ENCODE measurements at regions not wholly inside any gene's neighbourhood (a gene's known extent, or its start where the extent isn't known, plus 50 kb on each side); places are given as distances from the start of the nearest gene placed in this dataset.

DNA sequence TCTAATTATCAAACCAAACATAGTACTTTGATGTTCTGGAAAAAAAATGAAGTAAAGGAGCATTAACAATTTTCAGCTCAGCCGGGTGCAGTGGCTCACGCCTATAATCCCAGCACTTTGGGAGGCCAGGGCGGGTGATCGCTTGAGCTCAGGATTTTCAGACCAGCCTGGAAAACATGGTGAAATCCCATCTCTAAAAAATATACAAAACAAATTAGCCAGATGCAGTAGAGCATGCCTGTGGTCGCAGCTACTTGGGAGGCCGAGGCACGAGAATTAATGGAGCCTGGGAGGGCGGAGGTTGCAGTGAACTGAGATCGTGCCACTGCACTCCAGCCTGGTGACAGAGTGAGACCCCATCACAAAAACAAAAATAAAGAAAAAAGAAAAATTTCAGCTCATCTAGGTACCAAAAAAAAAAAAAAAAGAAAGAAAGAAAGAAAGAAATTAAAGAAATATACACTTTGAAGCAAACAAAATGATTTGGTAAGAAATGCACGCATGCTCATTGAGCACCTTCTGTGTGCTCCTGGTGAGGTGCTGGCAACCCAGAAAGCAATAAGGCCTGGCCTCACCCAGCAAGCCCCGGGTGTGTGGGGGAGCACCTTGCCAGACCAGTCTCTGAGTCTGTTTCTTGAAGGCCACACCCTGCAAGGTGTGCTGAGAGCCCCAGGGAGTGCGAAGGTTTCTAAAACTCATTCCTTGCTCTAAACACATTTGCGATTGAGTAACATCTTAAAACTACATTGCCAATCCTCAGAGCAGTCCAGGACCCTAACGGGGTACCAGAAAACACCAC, 133.5 kb downstream of the TFCP2L1 start:
- no peaks in the 10 kb centered on the region for H3K36me3 ChIP-seq (replicated peaks; ENCODE audit: insufficient read depth, low read depth)
- H2AFZ ChIP-seq: no peak overlapping the region
- no peaks in the 10 kb centered on the region for H3K27me3 ChIP-seq
- no peaks in the 10 kb centered on the region for H3K79me2 ChIP-seq
- H3K4me1 ChIP-seq (ENCODE audit: insufficient read depth): no peaks in the 10 kb centered on the region
- H3K27ac ChIP-seq: no peak overlapping the region
- no peak overlapping the region for H3K4me3 ChIP-seq
- TF ChIP-seq EZH2phosphoT487 (IDR thresholded peaks at IDR 0.05; ENCODE audit: low read depth, severe bottlenecking, unreplicated experiment) (no peak), EZH2 (IDR thresholded peaks at IDR 0.05; ENCODE audit: borderline replicate concordance) (no peak)
- TF ChIP-seq, protein P1, sequence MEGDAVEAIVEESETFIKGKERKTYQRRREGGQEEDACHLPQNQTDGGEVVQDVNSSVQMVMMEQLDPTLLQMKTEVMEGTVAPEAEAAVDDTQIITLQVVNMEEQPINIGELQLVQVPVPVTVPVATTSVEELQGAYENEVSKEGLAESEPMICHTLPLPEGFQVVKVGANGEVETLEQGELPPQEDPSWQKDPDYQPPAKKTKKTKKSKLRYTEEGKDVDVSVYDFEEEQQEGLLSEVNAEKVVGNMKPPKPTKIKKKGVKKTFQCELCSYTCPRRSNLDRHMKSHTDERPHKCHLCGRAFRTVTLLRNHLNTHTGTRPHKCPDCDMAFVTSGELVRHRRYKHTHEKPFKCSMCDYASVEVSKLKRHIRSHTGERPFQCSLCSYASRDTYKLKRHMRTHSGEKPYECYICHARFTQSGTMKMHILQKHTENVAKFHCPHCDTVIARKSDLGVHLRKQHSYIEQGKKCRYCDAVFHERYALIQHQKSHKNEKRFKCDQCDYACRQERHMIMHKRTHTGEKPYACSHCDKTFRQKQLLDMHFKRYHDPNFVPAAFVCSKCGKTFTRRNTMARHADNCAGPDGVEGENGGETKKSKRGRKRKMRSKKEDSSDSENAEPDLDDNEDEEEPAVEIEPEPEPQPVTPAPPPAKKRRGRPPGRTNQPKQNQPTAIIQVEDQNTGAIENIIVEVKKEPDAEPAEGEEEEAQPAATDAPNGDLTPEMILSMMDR (IDR thresholded peaks at IDR 0.05; ENCODE audit: poor library complexity): no peak
- DNase-seq (ENCODE audit: low spot score): peak; percentile 44
- no peaks in the 10 kb centered on the region for H3K9me2 ChIP-seq (replicated peaks; ENCODE audit: insufficient read depth)
- H3K9me3 ChIP-seq (ENCODE audit: low read depth): no peaks in the 10 kb centered on the region
- no peak overlapping the region for H3K4me2 ChIP-seq
- no peaks in the 10 kb centered on the region for H4K20me1 ChIP-seq (ENCODE audit: insufficient read depth, poor library complexity, severe bottlenecking)
- 77% methylated on average over 14 of the region's 14 CpGs for WGBS (ENCODE audit: low lambda C conversion rate, missing lambda C conversion rate)

DNA sequence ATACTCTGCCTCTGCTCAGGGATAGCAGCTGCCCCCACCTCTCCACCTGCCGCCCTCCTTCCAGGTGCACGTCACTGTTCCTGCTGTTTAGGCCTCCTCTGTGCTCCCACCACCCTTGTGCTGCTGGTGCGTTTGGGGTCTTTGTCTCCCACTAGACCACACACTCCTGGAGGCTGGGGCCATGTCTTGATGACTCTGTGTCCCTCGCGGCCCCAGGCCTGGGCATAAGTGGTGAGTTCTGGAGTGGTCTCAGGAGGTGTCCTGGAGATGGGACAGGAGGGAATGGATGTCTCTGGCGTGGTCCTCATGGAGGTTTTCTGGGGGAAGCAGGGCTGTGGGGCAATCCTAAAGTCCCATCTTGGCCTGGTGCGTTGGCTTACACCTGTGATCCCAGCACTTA, 132.1 kb downstream of the TFCP2L1 start:
- no peak overlapping the region for H2AFZ ChIP-seq
- H4K20me1 ChIP-seq (ENCODE audit: insufficient read depth, poor library complexity, severe bottlenecking): no peaks in the 10 kb centered on the region
- H3K4me2 ChIP-seq: no peak overlapping the region
- H3K9me3 ChIP-seq (ENCODE audit: low read depth): peaks cover 8% of the 10 kb centered on the region
- no peaks in the 10 kb centered on the region for H3K27me3 ChIP-seq
- H3K79me2 ChIP-seq: no peaks in the 10 kb centered on the region
- TF ChIP-seq, protein P1 (IDR thresholded peaks at IDR 0.05; ENCODE audit: poor library complexity): no peak
- no peak for TF ChIP-seq EZH2phosphoT487 (IDR thresholded peaks at IDR 0.05; ENCODE audit: low read depth, severe bottlenecking, unreplicated experiment)
- TF ChIP-seq EZH2 (IDR thresholded peaks at IDR 0.05; ENCODE audit: borderline replicate concordance): no peak
- no peak overlapping the region for H3K27ac ChIP-seq
- no peak for DNase-seq (ENCODE audit: low spot score)
- H3K36me3 ChIP-seq (replicated peaks; ENCODE audit: insufficient read depth, low read depth): no peaks in the 10 kb centered on the region
- H3K4me3 ChIP-seq: no peak overlapping the region
- WGBS (ENCODE audit: low lambda C conversion rate, missing lambda C conversion rate): 97% methylated on average over 7 of the region's 7 CpGs
- H3K4me1 ChIP-seq (ENCODE audit: insufficient read depth): no peaks in the 10 kb centered on the region
- H3K9me2 ChIP-seq (replicated peaks; ENCODE audit: insufficient read depth): no peaks in the 10 kb centered on the region

DNA sequence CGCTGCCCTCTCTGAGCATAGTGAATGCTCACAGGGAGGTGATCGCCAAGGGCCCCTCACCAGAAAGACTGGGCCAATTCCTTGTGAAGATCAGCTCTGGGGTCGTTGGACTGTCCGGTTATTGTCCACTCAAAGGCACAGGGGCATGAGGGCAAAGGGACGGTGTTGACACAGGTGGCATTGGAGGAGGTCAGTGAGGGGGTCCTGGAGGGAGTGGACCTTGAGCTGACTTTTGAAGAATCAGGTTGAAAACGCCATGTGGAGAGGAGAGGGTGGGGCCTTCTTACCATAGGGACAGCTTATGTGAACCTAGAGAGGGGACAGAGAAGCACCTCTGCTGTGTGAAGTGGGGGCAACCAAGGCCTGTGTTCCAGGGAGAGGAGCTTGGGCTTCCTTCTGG, 131.5 kb downstream of the TFCP2L1 start:
- Histone ChIP-seq H3K79me2 (no peaks in the 10 kb centered on the region), H3K4me2 (no peak overlapping the region), H2AFZ (no peak overlapping the region), H3K27me3 (no peaks in the 10 kb centered on the region), H3K9me2 (replicated peaks; ENCODE audit: insufficient read depth) (no peaks in the 10 kb centered on the region), H3K36me3 (replicated peaks; ENCODE audit: insufficient read depth, low read depth) (no peaks in the 10 kb centered on the region), H4K20me1 (ENCODE audit: insufficient read depth, poor library complexity, severe bottlenecking) (no peaks in the 10 kb centered on the region), H3K4me3 (no peak overlapping the region), H3K27ac (no peak overlapping the region), H3K4me1 (ENCODE audit: insufficient read depth) (no peaks in the 10 kb centered on the region), H3K9me3 (ENCODE audit: low read depth) (peaks cover 8% of the 10 kb centered on the region)
- TF ChIP-seq, protein P1 (IDR thresholded peaks at IDR 0.05; ENCODE audit: poor library complexity): no peak
- no peak for TF ChIP-seq EZH2phosphoT487 (IDR thresholded peaks at IDR 0.05; ENCODE audit: low read depth, severe bottlenecking, unreplicated experiment)
- no peak for TF ChIP-seq EZH2 (IDR thresholded peaks at IDR 0.05; ENCODE audit: borderline replicate concordance)
- DNase-seq (ENCODE audit: low spot score): no peak
- WGBS (ENCODE audit: low lambda C conversion rate, missing lambda C conversion rate): 90% methylated on average over 6 of the region's 6 CpGs
